Renal pelvis (tissue), 1 donor: ENCODE measurements at regions not wholly inside any gene's neighbourhood (a gene's known extent, or its start where the extent isn't known, plus 50 kb on each side); places are given as distances from the start of the nearest gene placed in this dataset.
"Not testable (repeated sequence)": the region's sequence is repeated elsewhere in the genome, so short reads cannot be mapped to it uniquely, and the experiment has no call there.

Experiments
- DNase-seq: peaks from one replicate; pipeline ENCODE4 v3.0.0-alpha.2; 2013

DNA sequence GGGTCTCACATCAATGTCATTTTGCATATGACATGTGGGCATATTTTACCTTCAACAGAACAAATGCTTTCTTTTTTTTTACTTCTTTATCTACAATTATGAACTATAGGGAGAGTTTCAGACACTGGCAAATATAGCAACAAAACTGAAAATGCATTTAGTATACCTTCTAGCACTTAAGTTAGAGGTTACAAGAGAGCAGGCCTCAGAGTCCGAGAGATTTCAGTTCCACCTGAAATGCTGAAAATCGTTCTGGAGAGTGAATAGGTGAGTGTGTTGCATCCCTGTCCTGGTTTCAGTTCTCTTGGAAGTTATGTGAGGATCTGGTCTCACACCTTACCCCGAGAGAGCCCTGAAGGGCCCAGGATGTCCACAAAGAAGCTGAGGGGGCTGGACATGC, 337.8 kb upstream of the FRG1 start:
- DNase-seq, result not testable (repeated sequence)

DNA sequence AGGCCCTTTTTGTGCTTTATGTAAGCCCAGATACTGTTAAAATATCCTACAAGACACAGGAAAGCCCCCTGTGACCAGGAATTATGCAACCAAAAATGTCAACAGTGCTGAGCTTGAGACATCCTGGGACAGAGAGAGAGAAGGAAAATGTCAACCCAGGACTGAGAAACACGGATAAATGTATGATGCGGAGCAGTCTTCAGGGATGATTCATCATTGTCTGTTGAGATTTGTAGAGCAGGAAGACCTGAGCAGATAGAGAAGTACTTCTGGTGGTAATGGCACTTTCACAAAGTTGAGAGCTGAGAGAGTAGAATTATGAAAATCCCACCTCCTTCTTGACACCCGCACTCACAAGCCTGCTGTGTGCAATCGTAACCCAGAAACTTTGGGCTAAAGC, 330.1 kb upstream of the FRG1 start:
- not testable (repeated sequence) for DNase-seq

DNA sequence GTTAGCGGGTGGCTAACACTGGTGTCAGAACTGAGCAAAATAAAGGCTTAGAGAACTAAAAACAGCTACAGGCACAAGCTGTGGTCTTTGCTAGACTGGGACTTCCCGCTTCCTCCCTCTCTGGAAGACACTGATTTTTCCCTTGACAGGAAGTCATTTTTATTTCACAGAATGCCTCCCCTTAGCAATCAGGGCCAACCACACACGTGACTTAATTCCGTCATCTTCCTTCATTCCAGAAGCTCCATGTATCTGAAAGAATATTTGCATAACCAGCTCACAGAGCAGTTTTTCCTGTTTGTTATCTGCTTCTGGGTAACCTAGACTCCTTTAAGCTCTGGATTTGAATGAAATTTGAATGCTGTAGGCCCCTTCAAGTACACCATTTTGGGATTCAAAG, 327.5 kb upstream of the FRG1 start:
- no peak for DNase-seq

DNA sequence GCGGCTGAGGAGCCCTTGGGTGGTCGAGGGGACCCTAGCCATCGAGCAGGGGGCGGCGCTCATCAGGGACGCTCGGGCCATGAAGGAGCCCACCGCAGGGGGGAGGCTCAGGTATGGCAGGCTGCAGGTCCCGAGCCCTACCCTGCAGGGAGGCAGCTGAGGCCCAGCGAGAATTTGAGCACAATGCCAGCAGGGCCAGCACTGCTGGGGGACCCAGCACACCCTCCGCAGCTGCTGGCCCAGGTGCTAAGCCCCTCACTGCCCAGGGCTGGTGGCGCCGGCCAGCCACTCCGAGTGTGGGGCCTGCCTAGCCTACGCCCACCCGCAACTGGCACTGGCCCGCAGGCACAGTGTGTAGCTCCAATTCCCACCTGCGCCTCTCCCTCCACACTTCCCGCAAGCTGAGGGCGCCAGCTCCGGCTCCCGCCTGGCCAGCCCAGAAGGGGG, 325.4 kb upstream of the FRG1 start:
- no peak for DNase-seq

DNA sequence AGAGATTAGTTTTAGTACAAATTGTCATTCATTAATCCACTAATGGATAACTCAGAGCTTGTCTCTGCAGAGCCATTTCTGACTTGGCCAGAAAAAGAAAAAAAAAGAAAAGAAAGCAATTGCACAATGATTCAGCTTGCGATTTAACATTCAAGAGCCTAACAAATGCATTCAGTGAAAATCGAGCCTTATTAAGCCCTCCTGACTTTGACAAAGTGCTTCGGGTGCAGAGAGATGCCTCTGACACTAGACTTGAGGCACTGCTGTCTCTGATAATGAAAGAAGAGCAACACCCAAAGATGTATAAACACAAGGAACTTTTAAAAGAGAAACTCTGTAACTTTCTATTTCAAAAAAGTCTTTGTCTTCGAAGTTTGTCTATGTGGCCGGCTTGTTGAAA, 322.9 kb upstream of the FRG1 start:
- not testable (repeated sequence) for DNase-seq

DNA sequence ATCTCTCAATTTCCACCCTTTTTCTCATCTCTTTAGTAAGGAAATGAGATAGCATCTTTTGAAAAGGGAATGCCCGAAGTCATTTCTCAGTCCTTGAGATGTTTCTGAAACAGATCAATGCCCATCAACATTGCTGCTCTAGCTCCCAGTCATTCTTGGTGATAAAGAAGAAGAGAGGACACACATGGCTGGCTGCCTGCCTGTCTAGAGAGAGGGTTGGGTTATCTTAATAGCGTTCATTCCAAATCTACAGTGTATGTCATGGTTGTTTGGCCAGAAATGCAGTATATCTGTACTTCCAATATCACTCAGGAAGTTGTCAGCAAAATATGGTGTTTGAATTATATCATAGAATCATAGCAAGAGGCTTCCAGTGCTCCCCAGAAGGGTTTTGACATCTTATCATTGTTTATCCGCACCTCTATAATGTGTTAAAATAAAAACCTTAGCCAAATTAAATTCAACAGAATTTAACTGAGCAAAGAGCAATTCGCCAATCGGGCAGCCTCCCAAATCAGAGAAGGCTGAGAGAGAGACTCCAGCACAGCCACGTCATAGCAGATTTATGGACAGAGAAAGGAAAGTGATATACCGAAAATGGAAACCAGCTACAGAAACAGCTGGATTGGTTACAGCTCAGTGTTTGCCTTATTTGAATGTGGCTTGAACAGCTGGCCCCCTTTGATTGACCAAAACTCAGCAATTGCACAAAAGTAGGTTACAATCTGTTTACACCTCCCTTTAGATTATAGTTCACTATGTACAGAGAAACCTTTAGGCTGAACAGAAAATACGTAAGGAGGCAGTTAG, 321.0 kb upstream of the FRG1 start:
- not testable (repeated sequence) for DNase-seq

DNA sequence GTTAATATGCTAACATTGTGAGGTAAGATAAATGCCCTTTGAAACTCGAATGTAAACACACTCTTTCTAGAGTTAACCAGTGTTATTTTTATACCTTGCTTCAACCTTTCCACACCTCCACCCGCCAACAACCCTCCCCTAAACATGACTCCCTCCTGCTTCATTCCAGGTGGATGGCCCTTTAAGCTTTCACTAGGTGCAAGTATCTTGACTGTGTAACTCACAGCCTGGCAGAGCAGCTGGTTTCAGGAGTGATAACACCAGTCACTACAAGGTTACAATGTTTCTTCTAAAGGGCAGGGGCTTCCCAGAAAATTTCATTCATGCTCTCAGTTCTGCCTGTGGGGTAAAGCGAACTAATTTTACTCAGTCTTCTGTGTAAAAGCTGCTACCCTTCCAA, 318.1 kb upstream of the FRG1 start:
- not testable (repeated sequence) for DNase-seq

DNA sequence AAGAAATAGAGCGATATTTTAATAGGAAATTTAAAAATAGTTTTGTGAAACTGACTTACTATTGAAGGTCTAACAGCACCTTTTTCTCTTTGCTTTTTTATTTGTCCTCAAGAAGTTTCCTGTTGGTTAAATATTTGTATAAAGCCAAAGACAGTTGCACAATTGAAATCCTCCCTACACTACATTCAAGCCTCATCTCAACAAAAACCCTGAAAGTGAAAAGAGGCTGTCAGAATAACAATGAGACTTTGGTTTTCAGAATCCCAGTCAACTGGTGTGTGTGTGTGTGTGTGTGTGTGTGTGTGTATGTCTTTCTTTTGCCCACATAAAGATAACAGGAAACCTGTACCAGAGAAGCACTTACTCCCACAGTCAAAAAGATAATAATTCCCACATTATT, 313.6 kb upstream of the FRG1 start:
- DNase-seq, result not testable (repeated sequence)

DNA sequence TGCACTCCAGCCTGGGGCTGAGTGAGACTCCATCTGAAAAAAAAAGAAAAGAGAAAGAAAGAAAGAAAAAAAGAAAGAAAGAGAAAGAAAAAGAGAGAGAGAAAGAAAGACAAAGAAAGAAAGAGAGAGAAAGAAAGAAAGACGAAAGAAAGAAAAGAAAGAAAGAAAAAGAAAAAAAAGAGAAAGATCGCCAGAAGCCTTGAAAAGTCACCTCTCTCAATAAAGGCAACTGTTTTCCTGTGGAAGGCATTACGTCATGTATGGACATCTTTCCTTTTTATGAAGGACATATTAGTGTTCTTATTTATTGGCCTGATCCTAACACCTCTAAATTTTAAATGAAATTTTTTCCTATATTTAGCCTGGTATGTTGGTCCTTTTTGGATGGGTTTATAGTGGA, 310.9 kb upstream of the FRG1 start:
- not testable (repeated sequence) for DNase-seq

DNA sequence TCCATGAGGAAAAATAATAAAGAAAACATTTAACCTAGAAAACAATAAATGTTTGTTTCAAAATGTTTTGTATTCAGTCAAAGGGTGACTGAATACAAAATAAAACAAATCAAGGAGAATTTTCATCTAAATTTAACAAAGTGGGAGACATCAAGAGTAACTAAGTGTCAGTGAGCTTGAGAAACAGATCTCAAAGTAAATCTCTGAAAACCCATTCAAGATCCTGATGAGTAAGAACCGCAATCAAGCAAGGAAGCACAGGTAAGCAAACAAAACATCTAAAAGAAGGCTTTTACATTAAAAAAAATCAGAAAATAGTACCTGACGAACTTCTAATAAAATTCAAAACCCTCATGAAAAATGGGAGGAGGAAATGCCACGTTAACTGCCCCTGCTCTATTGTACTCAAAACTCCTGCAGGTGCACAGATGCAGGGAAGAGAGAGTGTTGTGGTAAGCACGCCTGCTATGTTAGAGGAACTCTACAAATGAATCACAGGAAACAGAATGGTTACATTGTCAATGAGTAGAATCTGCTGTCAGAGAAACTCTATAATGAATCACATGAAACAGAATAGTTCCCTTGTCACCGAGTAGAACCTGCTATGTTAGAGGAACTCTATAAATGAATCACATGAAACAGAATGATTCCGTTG, 309.6 kb upstream of the FRG1 start:
- DNase-seq, result not testable (repeated sequence)

DNA sequence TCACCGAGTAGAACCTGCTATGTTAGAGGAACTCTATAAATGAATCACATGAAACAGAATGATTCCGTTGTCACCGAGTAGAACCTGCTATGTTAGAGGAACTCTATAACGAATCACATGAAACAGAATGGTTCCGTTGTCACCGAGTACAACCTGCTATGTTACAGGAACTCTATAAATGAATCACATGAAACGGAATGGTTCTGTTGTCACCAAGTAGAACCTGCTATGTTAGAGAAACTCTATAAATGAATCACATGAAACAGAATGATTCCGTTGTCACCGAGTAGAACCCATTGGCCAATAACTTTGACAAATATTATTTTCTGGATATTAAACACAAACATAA, 309.1 kb upstream of the FRG1 start:
- DNase-seq, result not testable (repeated sequence)

DNA sequence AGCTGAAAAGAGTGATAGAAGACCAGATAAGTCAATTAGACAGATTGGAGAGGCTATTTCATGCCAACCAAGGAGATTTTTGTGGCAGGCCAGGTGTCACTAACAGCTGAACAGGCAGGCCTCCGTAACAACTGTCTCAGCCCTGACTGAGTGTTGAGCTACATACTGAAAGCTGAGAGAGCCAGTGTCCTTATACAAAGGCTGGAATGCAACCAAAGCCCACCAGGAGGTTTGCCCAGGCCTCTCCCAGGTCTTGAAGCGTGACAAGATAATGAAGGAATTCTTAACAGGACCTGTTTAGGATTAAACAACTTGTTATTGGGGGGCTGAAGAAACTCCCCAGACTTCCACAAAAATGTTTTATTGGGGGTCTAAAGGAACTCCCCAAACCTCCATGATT, 290.2 kb upstream of the FRG1 start:
- DNase-seq, result not testable (repeated sequence)

DNA sequence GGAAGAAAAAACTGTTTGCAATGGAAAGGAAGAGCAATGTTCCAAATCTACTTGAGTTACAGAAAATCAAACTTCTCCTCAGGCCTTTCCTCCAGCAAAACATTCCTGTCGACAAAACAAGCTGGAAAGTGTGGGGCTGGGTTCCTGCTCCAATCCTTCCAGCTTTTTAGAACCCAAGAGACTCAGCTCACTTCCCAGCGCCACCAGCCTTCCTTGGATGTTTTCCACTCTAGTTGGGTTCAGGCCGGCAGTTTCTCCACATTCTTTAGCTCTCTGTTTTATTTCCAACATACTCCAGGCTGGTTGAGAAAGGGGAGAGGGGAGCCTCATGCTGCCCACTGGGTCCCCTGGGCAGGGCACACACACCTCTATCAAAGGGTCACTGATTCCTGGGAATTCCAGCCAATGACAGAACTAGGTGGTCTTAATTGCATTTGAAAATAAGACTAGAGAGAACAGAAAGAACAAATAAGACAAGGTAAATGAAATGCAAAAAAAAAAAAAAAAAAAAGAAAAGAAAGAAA, 287.5 kb upstream of the FRG1 start:
- DNase-seq, result not testable (repeated sequence)

DNA sequence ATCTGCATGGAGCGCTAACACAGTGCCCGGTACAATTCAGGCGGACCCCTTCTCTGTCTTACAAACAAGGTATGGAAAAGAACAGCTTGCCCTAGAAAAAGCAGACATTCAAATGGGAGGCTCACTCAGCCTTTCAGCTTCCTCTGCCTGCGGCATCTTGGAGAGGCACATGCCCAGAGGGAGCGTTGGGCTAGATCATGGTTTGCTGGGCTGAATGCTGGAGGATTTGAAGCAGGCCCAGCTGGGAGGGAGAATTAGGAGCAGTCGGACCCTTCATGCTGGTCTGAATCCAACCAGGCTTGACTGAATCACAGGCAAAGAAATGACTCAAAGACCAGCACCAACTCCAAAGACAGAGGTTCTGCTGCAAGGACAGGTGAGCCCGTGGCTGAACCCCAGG, 286.7 kb upstream of the FRG1 start:
- DNase-seq, result not testable (repeated sequence)

DNA sequence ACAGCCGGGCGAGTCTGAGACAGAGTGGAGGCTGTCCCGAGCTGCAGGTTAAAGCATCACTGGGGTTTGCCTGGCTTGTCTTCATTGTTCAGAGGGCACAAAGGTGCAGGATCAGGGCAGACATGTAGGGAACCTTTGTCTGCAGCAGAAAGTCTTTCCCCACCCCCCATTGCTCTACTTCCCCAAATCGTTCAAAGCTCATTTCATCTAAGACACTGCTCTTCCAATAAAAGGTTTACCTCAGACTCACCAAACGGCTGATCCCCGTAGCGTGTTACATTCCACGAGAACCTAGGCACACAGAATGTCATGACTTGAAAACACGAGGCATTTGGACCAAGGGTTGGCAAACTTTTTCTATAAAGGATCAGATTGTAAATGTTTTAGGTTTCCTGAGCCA, 286.3 kb upstream of the FRG1 start:
- not testable (repeated sequence) for DNase-seq

DNA sequence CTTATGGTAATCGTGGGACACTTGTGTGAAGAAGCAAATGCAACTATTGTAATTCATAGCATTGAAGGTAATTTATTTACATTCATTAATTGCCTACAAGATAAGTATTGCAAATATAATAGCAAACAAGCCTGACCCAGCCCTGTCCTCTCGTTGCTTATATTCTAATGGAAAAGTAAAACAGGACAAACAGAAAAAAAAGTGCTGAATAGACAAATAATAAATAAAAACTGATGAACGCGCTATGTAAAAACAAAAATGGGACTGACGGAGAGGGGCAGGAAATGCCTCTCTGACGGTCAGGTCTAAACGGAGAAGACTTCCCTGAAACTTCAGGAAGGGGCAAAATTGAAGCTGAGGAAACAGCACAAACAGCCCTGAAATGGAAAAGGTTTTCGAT, 284.9 kb upstream of the FRG1 start:
- DNase-seq, result not testable (repeated sequence)

DNA sequence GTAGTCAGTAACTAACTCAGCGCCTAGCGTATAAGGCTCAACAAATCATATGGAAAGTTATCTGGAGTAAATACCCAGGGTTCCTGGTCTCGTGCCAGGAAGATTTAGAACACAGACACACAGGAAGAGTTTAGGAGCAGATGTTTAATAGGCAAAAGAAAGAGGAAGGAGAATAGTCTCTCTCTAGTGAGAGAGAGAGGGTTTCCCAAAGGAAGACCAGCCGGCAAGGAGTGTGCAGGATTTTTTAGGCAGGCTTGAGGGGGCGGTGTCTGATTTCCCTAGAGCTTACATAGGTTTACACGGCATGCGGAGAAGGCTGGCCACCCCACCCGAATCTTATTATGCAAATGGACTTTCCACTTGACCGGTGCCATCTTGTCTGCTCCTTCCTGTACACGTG, 284.0 kb upstream of the FRG1 start:
- DNase-seq, result no peak

DNA sequence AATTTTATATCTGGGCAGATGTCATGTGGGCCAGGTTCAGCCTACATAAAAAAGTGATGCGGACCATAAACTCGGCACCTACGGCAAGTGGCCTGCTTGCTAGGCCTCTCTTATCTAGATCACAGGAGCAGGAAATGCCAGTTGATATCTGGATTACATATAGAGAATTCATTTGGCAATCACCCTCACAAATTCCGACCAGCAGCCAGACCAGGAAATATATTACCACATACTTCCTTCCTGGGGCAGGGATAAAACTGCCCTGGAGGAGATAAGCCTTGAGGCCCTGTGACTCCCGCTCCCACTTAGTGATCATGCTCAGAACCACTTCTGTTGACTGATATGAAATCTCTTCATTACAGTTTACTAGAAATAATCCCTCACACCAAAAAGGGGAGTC, 282.4 kb upstream of the FRG1 start:
- DNase-seq, result not testable (repeated sequence)

DNA sequence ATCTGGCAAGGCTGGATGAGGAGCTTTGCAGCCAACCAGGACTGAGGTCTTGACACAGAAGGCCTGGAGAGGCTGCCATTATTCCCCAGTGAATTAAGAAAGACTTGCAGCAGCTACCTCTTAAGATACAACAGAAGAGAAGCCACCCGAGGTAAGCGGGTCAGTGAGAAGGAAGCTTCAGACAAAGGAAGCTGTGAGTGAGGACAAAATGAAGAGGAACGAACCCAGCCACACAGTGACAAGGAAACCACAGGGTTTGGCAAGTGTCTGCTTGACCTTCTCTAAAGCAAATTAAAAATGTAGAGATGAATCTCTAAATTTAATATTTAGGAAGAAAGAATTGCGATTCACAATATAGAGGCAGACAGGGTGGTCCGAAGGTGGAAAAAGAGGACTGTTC, 281.8 kb upstream of the FRG1 start:
- not testable (repeated sequence) for DNase-seq

DNA sequence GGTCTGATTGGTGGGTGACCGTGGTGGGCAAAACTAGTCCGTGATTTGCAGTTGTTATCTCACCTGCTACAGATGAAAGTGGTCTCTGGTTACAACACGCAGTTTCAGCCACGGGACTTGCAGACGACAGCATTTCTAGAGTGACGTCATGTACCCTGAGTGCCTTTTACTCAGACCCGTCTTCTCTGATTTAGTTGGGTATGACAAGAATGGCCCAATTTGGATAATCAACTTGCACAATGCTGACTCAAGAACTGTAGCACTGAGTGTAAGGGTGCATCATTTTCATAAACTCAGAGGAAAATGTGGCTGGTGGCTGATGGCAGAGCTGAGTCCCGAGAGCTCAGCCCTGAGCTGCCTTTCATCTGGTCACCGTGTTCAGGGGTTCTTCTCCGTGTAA, 281.4 kb upstream of the FRG1 start:
- DNase-seq, result no peak

DNA sequence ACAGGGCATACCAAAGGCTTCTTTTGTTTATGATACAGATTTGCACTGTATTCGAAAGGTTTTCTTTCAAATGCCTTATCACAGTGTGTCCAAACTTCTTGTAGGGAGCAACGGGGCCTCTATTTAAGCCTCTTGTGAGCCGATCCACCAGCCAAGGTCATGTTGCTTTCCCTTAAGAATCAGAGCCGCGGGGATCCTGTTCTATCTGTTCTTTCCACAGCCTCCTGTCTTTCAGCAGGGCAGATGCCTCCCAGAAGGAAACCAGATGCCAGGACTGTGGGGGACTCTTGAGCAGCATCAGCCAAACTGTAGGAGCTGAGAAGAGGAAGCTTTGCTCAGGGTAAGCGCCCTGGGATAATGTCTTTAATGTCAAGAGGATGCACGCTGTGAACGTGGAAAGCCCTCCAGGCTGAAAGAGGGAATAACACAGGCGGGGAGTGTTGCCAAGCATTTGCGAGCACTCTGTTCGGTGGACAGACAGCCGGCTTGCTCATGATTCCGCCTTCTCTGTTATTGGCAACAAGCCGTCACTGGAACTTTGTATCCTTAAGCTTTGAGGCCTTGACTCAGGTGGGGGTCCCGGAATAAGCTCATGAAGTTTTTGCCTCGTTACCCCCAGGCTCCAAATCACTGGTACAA, 279.8 kb upstream of the FRG1 start:
- no peak for DNase-seq

DNA sequence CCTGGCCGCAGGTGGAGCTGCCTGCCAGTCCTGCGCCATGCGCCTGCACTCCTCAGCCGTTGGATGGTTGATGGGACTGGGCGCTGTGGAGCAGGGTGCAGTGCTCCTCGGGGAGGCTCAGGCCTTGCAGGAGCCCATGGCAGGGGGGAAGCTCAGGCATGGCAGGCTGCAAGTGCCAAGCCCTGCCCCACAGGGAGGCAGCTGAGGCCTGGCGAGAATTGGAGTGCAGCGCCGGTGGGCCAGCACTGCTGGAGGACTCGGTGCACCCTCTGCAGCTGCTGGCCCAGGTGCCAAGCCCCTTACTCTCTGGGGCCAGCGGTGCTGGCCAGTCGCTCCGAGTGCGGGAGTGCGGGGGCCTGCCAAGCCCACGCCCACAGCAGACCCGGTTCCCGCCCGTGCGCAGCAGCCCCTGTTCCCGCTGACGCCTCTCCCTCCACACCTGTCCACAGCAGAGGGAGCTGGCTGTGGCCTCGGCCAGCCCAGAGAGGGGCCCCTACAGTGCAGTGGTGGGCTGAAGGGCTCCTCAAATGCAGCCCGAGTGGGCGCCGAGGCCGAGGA, 275.9 kb upstream of the FRG1 start:
- DNase-seq, result no peak
